Suprapubic skin (tissue), 4 donors: ENCODE measurements at regions not wholly inside any gene's neighbourhood (a gene's known extent, or its start where the extent isn't known, plus 50 kb on each side); places are given as distances from the start of the nearest gene placed in this dataset.

Experiments used
- DNase-seq, 2 donors: peaks; one replicate each; pipeline ENCODE4 v3.0.0-alpha.2; 2019; ENCODE audit warnings: low spot score in 2 of 2
- H3K27ac ChIP-seq: fragments of 200-600 bp; sonication (generic); one replicate; pipeline ENCODE4 v1.5.1; 2019
- H3K27me3 ChIP-seq: fragments of 200-600 bp; sonication (generic); one replicate; pipeline ENCODE4 v1.5.1; 2019
- H3K36me3 ChIP-seq: fragments of 200-600 bp; sonication (generic); one replicate; pipeline ENCODE4 v1.5.1; 2019
- H3K4me1 ChIP-seq: fragments of 200-600 bp; sonication (generic); one replicate; pipeline ENCODE4 v1.5.1; 2019
- H3K4me3 ChIP-seq: fragments of 200-600 bp; sonication (generic); one replicate; pipeline ENCODE4 v1.5.1; 2019; ENCODE audit warnings: mild to moderate bottlenecking
- H3K9me3 ChIP-seq: fragments of 200-600 bp; sonication (generic); one replicate; pipeline ENCODE4 v1.5.1; 2019
- EP300 ChIP-seq: sonication (generic); formaldehyde crosslinking; IDR thresholded peaks from one replicate; pipeline ENCODE4 v1.6.1; 2017; ENCODE audit warnings: antibody characterized with exemption
- POLR2A ChIP-seq, 2 donors: fragments of 450-650 bp; IDR thresholded peaks; one replicate each; pipeline ENCODE4 v1.6.1; 2017; ENCODE audit warnings: antibody characterized with exemption in 2 of 2, mild to moderate bottlenecking in 2 of 2, moderate library complexity in 2 of 2
- POLR2AphosphoS5 ChIP-seq, 3 donors: sonication (generic); formaldehyde crosslinking; IDR thresholded peaks; one replicate each; pipeline ENCODE4 v1.6.1; 2017; ENCODE audit warnings: antibody characterized with exemption in 3 of 3
- WGBS: methylation state at CpG from one replicate; pipeline ENCODE4 v1.1.5; 2018; 5-methylcytosine and 5-hydroxymethylcytosine counted together
- TF ChIP-seq, protein P1 (sequence below), 2 donors: fragments of 200-600 bp in 1 of 2; fragments of 450-650 bp in 1 of 2; sonication (generic) in 1 of 2; IDR thresholded peaks; one replicate each; pipeline ENCODE4 v1.5.1; 2016 to 2019; ENCODE audit warnings: antibody characterized with exemption in 2 of 2, mild to moderate bottlenecking in 1 of 2, moderate library complexity in 1 of 2

DNA sequence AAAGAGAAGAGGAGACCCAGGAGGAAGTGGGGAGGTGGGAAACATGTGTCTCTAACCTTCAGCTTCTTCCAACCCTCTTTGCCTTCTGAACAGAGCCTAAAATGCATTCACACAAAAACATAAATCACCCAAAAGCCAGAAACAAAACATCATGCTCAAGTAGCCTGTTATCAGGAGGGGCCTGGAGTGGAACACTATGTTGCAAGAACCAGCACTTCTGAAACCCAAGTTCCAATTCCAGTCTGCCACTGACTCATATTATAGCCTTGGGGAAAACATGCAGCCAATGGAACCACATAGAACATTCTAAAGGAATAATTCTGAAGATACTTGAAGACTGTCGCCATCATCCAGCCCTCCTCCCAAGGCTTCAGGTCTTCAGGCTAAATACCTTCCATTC is 169.8 kb upstream of the PLXNC1 start:
- Histone ChIP-seq H3K36me3 (no peaks in the 10 kb centered on the region), H3K9me3 (no peaks in the 10 kb centered on the region), H3K4me3 (no peak overlapping the region), H3K27ac (no peak overlapping the region), H3K27me3 (no peaks in the 10 kb centered on the region), H3K4me1 (peaks cover 10% of the 10 kb centered on the region)
- TF ChIP-seq, protein P1, sequence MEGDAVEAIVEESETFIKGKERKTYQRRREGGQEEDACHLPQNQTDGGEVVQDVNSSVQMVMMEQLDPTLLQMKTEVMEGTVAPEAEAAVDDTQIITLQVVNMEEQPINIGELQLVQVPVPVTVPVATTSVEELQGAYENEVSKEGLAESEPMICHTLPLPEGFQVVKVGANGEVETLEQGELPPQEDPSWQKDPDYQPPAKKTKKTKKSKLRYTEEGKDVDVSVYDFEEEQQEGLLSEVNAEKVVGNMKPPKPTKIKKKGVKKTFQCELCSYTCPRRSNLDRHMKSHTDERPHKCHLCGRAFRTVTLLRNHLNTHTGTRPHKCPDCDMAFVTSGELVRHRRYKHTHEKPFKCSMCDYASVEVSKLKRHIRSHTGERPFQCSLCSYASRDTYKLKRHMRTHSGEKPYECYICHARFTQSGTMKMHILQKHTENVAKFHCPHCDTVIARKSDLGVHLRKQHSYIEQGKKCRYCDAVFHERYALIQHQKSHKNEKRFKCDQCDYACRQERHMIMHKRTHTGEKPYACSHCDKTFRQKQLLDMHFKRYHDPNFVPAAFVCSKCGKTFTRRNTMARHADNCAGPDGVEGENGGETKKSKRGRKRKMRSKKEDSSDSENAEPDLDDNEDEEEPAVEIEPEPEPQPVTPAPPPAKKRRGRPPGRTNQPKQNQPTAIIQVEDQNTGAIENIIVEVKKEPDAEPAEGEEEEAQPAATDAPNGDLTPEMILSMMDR (IDR thresholded peaks at IDR 0.05), result no peak
- TF ChIP-seq POLR2A (IDR thresholded peaks at IDR 0.05), result no peak
- peak in 1 of 3 donors; percentile 10 for TF ChIP-seq POLR2AphosphoS5 (IDR thresholded peaks at IDR 0.05)
- no peak for TF ChIP-seq EP300
- no peak for DNase-seq
- 48% methylated on average over 1 of the region's 1 CpG for WGBS

DNA sequence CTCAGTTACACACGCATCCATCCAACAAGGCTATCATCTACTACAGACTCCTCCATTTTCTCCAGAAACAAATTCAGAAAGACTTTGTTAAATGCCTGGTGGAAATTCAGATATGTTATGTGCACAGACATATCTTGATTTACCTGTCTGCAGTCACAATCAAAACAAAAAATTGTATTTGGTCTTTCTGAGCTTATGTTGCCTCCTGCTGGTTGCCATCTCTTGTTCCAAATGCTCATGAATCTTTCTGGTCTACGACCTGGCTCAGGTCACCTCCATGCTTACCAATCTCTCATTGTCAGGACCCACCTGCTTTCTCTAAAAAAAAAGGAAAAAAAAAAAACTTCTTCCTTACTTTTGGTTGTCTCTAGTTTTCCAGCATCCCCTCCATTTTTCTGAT is 169.2 kb upstream of the PLXNC1 start:
- no peaks in the 10 kb centered on the region for H3K36me3 ChIP-seq
- no peak for DNase-seq
- H3K4me1 ChIP-seq, result peaks cover 10% of the 10 kb centered on the region
- no peaks in the 10 kb centered on the region for H3K9me3 ChIP-seq
- H3K27ac ChIP-seq, result no peak overlapping the region
- H3K4me3 ChIP-seq, result no peak overlapping the region
- H3K27me3 ChIP-seq, result no peaks in the 10 kb centered on the region
- WGBS, result 71% methylated on average over 2 of the region's 2 CpGs
- TF ChIP-seq POLR2AphosphoS5 (IDR thresholded peaks at IDR 0.05), result no peak
- TF ChIP-seq, protein P1 (IDR thresholded peaks at IDR 0.05), result peak in 1 of 2 donors; percentile 7
- TF ChIP-seq EP300, result no peak
- TF ChIP-seq POLR2A (IDR thresholded peaks at IDR 0.05), result no peak

DNA sequence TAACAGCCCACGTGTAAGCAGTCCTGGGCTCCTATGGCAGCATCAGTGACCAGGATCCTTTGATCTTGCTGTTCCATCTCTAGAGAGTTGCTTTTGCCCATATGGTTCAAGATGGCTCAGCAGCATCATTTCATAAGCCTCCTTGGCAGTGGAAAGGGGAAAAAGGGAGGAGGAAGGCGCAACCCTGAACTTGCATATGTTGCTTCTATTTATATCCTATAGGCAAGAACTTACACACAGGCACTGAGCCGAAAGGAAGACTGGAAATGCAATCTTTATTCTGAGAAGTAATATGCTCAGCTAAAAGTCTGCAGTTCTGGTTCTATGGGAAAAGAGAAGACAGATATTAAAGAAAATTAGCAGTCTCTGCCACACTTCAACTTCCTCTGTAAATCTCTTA is 167.7 kb upstream of the PLXNC1 start:
- no peak for TF ChIP-seq EP300

DNA sequence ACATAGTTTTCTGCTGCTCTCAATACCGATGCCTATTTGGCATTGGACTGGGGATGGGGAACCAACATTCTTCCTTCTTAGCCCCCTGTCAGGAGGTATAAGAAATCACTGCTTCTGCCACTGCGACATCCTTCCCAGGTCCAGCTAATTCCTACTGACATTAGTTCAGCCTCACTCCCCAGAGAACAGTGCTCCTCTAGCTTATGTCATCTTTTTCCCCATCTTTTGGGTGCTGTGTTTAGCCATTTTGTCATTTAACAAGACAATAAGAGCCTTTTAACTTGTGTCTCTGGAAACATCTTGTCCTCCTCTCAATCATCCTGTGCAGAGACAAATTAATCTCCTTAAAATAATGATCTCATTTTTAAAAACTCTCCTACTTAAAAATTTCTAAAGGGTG is 167.0 kb upstream of the PLXNC1 start:
- WGBS, result 100% methylated on average over 2 of the region's 2 CpGs
- no peaks in the 10 kb centered on the region for H3K27me3 ChIP-seq
- H3K9me3 ChIP-seq, result no peaks in the 10 kb centered on the region
- no peaks in the 10 kb centered on the region for H3K36me3 ChIP-seq
- DNase-seq, result no peak
- no peak overlapping the region for H3K27ac ChIP-seq
- TF ChIP-seq POLR2AphosphoS5 (IDR thresholded peaks at IDR 0.05), result no peak
- TF ChIP-seq, protein P1 (IDR thresholded peaks at IDR 0.05), result no peak
- TF ChIP-seq POLR2A (IDR thresholded peaks at IDR 0.05), result no peak
- TF ChIP-seq EP300, result no peak
- peaks cover 10% of the 10 kb centered on the region for H3K4me1 ChIP-seq
- H3K4me3 ChIP-seq, result no peak overlapping the region

More for the DNA sequence above, 167.7 kb upstream of the PLXNC1 start:
- Histone ChIP-seq H3K27me3 (no peaks in the 10 kb centered on the region), H3K4me3 (no peak overlapping the region), H3K4me1 (peaks cover 10% of the 10 kb centered on the region), H3K36me3 (no peaks in the 10 kb centered on the region), H3K9me3 (no peaks in the 10 kb centered on the region), H3K27ac (no peak overlapping the region)
- 87% methylated on average over 3 of the region's 3 CpGs for WGBS
- no peak for DNase-seq

DNA sequence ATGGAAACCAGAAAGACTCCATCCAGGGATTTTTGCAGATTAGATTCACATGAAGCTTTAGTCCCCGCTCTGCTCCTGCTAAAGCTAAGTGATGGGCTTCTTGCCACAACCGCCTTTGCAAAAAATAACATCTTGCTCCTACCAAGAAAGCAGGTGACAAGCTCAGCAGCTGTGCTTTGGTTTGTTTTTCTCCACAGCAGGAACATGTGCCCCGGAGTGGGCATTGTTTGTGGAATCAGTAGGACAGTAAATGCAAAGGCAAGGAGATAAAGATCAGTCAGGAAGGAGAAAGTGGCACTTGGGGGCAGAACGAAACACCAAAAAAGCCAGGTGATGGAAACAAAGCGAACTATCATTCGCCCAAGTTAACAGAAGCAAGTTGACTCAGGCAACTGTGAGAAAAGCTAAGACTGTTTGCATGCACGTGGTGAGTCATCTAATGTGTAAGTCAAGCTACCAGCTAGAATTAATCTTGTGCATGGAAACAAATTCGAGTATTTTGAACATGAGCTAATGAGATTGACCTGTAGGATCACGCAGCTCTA is 165.5 kb upstream of the PLXNC1 start:
- Histone ChIP-seq H3K9me3 (no peaks in the 10 kb centered on the region), H3K4me3 (no peak overlapping the region), H3K4me1 (peaks cover 10% of the 10 kb centered on the region), H3K27me3 (no peaks in the 10 kb centered on the region), H3K27ac (no peak overlapping the region), H3K36me3 (no peaks in the 10 kb centered on the region)
- DNase-seq, result no peak
- TF ChIP-seq, protein P1 (IDR thresholded peaks at IDR 0.05), result no peak
- TF ChIP-seq POLR2A (IDR thresholded peaks at IDR 0.05) (no peak), POLR2AphosphoS5 (IDR thresholded peaks at IDR 0.05) (no peak), EP300 (no peak)
- 57% methylated on average over 9 of the region's 9 CpGs for WGBS

DNA sequence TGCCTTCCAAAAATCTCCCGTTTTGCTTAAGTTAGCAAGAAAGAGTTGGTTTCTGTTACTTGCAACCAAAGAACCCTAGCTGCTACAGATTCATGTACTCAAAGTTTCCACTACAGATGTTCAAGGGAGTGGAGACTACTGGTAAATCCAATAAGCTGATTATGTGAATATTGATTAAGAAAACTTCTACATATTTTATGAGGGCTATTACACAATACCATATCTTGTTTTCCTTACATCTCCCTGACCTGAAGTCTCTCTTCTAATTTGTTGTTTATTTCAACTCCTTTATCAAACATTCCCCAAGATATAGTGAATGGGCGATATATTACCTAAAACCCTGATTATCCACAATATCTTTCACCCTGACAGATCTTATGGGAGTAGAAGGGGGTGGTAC is 164.4 kb upstream of the PLXNC1 start:
- DNase-seq, result no peak
- peaks cover under 1% of the 10 kb centered on the region for H3K4me1 ChIP-seq
- H3K36me3 ChIP-seq, result no peaks in the 10 kb centered on the region
- no peaks in the 10 kb centered on the region for H3K27me3 ChIP-seq
- WGBS, result 94% methylated on average over 2 of the region's 2 CpGs
- no peaks in the 10 kb centered on the region for H3K9me3 ChIP-seq
- H3K27ac ChIP-seq, result no peak overlapping the region
- TF ChIP-seq EP300, result no peak
- TF ChIP-seq POLR2A (IDR thresholded peaks at IDR 0.05), result no peak
- TF ChIP-seq, protein P1 (IDR thresholded peaks at IDR 0.05), result no peak
- TF ChIP-seq POLR2AphosphoS5 (IDR thresholded peaks at IDR 0.05), result no peak
- no peak overlapping the region for H3K4me3 ChIP-seq
